ENCODE measurements at regions not wholly inside any gene's neighbourhood (a gene's known extent, or its start where the extent isn't known, plus 50 kb on each side); places are given as distances from the start of the nearest gene placed in this dataset.

DNA sequence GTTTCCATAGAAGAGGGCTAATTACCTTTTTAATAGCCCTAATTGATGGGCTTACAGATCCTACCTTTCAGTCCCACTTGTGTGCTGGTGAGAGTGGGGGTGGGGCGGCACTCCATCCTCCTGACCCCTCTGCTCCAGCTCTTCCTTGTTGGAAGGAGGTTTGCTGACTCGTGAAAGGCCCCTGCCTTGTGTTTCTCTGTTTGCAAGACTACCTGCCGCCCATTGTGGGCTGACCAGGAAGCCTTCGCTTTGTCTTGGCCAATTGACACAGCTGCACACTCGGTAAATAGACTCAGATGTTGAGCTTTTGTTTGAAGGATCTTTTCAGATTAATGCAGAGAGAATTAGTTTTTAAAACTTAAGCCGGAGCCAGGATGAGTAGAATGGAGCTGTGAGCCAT lies 197.3 kb upstream of the HES1 start:
- DNase-seq = no peak

DNA sequence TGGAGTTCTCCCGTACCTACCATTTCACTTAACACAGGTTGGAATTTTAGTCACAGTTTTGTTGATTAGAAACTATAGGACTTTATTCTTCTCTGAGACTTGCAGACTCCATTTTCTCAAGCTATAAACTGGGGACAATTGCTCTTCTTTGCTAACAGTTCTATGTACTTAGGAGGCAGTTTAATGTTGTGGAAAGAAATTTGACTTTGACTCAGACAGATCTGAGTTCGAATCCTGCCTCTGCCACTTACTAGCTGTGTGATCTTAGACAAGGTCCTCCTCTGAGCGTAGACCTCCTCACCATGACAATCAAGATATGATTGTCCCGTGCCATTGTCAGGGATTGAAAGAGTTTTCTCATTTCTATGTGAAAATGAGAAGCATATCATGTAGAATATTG lies 196.4 kb upstream of the HES1 start:
- no peak for DNase-seq

DNA sequence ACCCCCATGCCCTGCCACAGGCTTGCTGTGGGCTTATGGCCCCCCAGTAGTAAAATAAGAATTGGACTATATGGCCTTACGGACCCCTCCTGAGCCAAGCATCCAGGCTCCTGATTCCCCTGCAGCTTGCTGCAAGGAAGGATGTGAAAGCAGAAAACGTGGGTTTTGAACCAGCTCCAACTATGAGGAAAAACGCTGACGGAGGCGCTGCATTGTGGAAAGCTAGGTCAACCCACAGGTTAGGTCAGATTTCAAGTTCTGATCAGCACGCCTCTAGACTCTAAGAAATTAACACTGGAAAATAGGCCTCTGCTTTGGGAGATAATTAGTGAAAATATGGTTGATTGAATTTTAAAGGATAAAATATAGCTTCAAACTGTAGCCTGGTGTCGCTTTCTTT lies 195.4 kb upstream of the HES1 start:
- no peak for DNase-seq

DNA sequence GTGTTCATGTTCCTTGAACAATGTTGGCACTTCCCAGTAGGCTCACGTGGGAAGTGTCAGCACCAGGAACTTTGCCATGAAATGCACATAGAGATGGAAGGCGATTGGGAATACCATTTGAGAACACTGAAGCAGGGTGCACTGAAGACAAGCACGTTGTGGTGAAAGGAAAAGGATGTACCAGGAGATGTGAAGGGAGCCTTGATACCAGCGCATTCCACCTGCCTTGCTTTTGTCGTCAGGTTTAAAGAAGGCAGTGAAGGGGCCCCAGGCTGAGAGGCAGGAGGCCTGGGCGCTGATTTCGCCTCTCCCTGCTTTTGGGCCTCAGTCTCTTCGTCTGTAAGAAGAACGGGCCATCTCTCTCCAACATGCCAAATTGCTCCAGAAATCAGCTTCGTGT lies 194.5 kb upstream of the HES1 start:
- no peak for DNase-seq

DNA sequence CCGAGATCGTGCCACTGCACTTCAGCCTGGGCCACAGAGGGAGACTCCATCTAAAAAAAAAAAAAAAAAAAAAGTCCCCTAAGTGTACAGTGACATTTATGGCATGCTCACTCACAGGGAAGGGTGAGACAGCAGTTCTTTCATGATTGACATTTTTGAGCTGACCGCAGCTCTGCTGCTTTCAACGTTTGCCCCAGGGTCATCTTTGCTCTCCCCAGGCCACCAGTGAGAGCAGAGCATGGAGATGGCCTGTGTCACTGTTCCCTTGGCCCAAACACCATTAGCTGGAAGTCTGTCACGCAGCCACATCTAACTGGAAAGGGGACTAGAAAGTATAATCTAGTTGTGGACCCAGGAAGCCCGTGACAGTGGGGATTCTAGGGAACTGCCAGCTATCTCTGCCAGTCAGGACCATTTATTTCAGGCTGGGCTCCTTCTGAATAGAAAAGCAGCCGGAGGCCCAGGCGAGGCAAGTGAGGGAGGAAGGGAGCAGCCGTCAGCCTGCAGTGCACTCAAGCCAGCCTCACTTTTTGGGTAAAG lies 193.4 kb upstream of the HES1 start:
- no peak for DNase-seq

DNA sequence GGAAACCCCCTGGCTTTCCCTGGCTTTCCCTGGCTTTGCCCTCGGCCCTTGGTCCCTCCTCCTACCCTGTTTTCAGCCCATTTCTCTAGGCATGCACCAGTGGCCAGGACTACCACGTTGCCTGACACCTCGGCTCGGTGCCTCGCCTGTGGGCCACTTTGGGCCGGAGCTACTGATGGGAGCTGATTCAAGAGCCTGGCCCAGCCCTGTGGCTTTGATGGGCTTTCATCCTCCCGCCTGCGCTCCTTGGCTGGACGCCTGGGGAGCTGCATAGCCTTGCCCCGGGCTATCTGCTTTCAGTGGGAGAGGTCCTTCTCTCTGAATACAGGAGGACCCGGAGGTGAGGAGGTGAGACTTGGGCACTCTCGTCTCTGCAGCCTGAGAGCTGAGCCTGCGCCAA lies 192.7 kb upstream of the HES1 start:
- DNase-seq = no peak

DNA sequence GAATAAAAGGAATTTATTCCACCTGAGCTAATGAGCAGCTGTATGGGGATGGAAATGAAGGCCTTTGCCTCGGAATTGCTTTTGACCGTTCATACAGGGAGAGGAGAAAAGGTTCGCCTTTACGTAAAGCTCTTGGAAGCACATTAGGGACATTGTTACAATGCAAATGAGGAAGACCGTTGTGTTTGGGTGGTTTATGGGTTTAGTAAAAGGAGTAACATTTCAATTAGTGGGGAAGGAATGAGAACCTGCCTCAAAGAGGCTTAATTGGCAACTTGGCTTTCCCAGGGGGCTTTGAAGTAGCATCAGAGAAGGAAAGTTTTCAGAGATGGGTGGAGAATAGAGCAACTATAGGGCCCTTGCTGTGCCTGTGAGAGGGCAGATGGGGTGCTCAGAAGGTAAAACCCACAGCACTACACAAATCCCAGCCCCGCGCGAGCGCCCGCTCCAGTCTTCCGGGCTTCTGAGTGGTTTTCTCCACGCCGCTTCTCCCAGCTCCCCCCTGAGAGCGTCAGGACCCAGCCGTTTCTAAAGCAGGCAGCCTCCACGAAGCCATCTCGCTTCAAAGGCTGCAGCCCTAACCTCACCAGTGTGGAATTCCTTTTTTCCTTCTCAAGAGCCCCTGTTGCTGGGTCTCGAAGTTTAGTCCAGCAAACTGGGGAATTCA lies 192.0 kb upstream of the HES1 start:
- no peak for DNase-seq

DNA sequence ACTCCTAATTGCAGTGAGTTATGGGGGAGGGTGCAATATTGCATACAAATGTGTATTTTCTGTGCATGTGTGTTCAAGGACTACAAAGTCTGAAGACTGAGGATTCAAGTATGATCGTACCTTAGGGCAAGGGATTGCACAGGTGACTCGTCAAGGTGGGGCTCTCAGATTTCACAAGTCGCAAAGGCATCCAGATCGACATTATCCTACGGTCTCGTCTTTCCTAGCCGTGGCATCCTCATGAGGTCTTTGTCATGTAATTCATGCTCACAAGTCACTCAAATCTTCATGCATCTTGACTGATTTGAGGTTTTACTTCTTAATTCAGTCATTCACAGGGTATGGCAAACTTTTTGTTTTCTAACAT lies 191.4 kb upstream of the HES1 start:
- DNase-seq = no peak

DNA sequence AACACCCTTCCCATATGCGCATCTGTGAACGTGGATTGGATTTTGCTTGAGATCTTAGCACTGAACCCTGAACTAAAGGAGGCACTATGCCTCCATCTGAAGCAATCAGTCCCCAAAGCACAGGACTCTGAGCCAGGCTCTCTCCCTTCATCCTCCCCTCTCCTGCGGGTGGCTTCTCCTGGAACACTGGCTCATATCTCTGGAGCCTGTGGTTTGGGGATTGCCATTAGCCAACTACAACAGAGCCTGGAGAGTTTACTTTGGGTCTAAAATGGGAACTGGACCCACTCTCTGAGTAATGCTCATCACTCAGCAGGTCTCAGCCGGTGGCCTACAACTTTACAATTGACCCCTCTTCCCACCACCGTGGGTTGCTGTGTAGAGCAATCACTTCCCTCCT lies 190.8 kb upstream of the HES1 start:
- no peak for DNase-seq

DNA sequence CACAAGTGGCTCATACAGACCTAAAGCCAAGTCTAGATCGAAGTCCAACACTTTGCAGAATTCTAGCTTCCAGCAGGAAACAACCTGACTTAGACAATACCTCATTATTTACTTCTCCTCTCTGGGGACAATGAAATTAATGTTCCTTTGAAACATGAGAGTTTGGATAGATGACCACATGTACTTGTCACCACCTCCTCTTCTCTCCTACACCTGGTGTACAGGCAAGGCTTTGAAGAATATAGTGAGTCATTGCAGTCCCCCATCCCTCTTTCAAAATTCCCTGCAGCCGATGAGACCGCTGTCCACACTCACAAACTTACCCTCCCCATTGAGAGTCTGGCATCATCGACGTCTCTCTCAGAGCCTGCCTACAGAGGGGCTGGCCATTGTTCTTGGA lies 189.0 kb upstream of the HES1 start:
- no peak for DNase-seq

DNA sequence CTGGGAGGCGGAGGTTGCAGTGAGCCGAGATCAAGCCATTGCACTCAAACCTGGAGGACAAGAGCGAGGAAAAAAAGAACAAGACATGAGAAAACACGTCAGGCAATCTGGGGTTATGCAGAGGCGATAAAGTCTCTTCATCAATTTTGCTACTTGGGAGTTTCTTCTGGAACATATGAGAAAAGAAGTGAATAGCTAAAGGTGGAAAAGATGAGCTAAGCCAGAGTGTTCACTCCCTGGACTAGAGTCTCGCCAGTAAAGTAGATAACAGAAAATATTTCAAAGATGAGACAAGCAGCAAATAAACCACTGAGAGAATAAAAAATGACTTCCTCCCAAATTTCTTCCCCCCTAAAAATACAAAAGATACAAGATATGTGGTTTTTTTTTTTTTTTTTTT lies 188.4 kb upstream of the HES1 start:
- no peak for DNase-seq

DNA sequence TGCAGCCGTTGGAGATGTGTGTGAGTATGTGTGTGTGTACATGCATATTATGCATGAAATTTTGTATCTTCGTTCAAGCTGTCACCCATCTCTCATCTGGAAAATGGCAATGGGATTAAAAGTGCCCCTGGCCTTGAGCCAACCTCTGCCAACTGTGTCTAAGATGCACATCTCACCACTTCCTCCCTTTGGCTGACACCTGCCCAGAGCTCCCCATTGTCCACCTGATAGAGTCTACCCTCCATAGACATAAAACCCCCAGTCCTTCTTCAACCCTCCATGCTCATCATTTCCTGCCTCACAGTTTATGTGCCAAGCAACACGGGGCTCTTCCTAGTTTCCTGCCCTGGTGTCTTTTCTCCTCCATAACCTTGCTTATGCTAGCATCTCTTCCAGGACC lies 187.5 kb upstream of the HES1 start:
- no peak for DNase-seq

DNA sequence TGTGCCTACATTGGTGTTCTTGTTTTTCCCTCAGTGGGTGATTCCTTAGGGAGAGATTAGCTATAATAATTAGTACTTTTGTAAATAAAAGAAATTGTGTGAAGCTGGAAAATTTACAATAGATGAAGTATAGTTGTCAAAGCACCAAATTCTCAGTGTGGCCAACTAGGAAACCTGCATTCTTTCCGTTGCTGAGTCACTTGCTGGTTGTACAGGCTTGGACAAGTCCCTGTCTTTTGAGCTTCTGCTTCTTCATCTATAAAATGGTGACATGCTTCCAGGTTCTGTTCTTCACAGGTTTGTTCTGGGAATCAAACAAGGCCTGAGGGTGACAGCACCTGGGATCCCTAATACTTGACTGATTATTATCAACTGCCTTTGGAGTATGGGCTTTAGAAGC lies 184.1 kb upstream of the HES1 start:
- DNase-seq = no peak

DNA sequence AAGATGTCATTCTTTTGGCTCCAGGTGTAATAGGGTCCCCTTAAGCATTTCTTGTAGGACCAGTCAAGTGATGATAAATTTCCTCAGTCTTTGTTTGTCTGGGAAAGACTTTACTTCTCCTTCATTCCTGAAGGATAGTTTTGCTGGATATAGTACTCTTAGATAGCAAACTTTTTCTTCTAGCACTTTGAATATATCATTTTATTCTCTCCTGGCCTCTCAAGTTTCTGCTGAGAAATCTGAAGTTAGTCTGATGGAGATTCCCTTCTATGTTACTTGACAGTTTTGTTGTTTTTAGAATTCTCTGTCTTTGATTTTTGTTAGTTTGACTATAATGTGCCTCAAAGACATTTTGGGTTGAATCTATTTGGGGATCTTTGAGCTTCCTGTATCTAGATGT lies 181.2 kb upstream of the HES1 start:
- no peak for DNase-seq

DNA sequence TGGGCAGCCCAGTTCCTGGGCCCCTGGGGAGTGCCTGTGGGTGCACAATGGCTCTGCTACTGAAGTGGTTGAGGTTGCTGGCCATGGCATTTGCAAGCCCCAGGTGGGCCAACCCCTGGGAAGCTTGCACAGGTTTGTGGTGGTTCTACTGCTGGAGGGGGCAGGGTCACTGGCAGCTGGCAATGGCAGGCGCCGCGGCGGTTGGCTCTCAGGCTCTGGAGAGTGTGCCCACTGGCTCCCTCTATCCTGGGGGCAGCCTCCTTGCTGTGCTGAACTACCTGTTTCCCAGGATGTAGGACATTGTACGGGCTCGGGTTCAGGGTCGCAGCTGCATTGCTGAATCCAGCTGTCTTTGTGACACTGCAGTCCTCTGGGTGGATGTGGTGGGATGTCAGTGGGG lies 180.2 kb upstream of the HES1 start:
- no peak for DNase-seq

DNA sequence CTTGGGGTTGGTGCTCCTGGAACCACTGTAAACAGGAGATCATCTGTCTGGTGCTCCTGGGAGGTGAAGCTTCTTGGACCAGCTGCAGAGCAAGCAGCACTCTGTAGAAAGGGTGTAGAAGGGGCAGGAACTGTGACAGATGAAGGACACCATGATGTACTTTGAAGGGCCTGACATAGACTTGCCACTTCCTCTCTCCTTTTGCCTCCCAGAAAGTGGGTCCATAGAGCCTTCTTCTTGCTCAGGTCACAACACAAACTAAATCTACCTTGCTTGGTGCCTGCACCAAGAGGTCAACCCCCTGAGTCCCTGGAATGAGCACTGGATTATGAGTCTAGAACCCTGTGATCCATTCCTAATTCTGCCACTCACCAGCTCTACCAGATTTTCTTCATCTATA lies 176.1 kb upstream of the HES1 start:
- no peak for DNase-seq

DNA sequence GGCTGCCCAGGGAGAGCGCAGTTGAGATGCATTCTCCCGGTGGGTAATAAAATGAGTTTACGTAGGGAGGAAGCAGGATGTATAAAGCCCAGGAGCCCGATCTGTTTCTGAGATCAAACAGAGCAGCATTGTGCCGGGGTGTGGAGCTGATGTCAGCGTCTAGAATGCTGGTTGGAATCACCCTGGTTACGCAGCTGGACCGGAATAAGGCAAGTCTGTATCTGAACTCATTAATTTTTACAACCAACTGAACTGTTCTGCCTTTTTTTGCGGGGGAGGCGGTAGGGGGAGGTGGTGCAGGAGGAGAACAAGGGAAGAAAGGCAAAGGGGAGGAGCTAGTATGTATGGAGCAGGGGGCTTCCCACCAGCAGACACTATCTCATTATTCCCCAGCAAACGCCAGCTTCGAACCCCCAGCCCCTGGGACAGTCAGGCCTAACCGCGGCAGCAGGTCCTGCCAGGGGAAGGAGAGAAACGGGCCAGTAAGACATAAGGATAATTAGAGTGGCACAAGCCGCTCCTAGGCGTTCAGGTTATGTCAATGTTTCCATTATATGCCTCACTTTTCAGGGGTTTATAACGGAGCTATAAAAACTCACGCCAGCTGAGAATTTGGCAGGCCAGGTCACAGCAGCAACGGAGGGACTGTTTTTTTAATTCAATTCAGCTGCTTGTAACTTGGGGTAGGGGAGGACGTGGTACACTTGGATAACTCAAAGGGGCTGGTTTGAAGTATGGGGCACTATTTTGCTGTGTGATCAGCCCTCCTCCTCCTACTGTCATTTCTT lies 175.3 kb upstream of the HES1 start:
- DNase-seq = no peak

DNA sequence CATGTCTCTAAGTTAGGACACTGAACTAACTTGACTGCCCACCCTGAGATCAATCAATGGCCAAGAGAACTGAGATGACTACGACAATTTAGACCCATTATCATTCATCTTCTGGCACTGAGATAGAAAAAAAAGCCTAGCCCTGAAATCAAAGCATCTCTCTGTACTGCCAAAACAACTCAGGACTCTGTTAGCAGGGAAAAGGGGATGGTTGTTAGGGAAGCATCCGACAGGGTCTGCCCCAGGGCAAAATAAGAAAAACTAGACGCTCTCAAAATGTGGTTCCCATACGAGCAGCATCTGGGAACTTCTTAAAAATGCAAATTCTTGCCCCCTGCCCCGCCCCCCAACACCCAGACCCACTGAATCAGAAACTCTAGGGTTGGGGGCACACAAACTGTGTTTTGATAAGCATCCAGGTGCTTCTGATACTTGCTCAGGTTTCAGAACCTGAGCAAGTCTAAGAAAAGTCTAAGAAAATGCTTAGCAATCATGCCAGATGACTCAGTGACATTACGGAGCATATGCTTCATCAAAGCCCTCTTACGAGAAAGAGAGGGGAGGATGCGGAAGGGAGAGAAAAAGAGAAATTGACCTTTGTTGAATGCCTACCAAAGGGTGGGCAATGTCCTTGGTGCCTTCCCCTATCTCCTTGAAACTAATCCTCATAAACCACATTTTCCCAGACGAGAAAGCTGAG lies 172.8 kb upstream of the HES1 start:
- DNase-seq = peak; percentile 70

DNA sequence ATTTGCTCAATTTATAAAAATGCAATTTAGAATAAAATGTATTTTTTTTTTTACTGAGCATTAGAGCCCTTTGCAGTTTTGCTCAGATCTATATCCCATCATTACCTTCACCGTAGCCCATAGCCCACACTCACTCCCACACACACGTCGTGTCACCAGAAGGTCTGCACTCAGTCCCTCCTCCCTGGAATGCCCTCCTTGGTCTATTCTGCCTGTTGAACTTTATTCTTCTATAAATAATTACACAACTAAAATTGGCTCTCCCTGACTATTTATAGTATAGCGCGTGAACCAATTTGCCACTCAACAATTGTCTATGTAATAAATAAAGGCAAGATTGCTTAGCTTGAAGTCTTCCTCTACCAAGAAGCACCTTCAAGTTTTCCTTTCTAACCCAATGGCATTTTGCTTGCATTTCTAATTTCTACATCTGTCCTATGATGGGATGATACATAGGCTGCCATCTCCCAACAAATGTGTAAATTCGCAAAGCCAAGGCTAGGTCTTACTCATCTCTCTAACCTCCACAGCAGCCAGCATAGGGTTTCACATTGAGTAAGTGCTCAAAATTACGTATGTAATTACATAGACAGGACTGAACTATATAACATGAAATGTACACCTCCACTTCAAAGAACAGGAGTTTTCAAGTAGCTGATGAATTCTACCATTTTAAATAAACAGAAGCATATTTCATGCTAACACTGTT lies 172.0 kb upstream of the HES1 start:
- peak; percentile 89 for DNase-seq

DNA sequence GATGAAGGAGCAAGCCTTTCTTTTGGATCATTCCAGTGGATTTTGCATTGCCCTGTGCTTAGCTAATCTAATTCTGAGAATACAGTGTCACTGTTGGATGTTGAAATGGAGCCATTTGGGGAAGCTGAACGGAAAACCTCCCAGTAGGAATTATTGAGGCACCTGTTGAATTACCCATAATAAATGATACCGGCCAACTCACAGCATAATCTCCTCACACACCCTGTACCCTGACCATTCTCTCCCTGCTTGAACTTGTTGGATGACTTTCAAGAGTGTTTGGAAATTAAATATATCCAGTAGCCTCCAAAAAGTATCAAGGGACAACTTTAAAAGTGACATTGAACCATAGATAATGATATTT lies 171.4 kb upstream of the HES1 start:
- no peak for DNase-seq

DNA sequence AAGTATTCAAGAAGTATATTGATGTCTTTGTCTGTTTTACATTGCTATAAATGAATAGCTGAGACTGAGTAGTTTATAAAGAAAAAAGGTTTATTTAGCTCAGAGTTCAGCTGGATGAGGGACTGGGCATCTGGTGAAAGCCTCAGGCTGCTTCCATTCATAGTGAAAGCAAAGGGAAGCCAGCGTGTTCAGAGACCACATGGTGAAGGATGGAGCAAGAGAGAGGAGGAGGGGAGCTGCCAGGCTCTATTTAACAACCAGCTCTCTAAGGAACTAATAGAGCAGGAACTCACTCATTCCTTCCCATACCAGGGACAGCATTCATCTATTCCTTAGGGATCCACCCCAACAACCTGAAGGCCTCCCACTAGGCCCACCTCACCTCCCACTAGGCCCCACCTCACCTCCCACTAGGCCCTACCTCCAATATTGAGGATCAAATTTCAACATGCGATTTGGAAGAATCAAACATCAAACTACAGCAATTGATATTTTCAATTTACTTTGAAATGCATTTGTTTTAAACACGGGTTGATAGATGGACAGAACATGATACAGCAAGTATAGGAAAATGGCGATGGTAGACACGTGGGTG lies 167.5 kb upstream of the HES1 start:
- DNase-seq = no peak

DNA sequence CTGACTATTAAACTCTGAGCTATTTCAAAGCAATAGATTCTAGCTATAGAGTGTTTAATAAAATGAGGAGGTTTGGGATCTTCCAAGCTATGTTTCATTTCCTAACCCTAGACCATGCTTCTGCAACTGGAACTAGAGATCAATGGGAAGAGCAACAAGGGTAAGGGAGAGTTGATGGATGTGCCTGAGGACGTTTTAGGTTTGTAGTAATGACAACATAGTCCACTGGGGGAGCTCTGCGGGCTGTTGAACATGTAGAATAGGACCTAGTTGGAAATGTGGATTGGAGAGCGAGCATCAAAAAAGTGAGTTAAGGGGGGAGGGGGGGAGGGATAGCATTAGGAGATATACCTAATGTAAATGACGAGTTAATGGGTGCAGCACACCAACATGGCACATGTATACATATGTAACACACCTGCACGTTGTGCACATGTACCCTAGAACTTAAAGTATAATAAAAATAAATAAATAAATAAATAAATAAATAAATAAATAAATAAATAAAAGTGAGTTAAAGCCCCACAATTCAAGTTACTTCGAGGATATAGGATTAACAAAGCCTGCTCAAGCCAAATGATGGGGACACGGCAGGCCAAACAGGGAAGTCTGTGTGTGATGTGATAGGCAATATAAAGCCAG lies 165.7 kb upstream of the HES1 start:
- DNase-seq = peak; percentile 57

DNA sequence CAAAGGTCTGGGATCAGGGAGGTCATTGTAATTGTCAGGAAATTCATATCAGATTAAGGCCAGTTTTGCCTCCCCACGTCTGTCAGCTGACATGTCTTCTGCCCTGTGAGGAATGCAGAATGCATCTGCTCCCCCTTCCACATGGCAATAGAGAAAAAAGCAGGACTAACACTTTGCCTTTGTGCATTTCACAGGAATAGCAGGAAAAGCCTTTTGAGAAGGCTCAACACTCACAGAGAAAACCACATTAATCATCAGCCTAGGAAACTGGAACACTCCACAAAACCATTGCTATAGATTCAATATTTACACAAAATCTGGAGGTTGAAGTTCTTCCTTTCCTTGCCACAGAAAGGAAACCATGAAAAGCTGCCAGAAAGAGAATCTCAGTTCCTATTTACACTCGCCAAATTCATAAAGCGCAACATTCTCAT lies 165.2 kb upstream of the HES1 start:
- DNase-seq = no peak
